ENCODE measurements at regions not wholly inside any gene's neighbourhood (a gene's known extent, or its start where the extent isn't known, plus 50 kb on each side); places are given as distances from the start of the nearest gene placed in this dataset.

- DNase-seq (ENCODE audit: low read depth in 1 of 2, low spot score in 1 of 2), result peak in 1 of 2 donors; percentile 28
- H3K27me3 ChIP-seq, result no peaks in the 10 kb centered on the region
- H3K36me3 ChIP-seq, result no peaks in the 10 kb centered on the region
- no peak overlapping the region for H3K27ac ChIP-seq
- no peak for TF ChIP-seq CTCF (IDR thresholded peaks at IDR 0.05; ENCODE audit: low read depth, low read length)
- no peak overlapping the region for H3K4me3 ChIP-seq
- no peaks in the 10 kb centered on the region for H3K4me1 ChIP-seq (ENCODE audit: low read depth)
- H3K9me3 ChIP-seq (ENCODE audit: low read depth), result no peaks in the 10 kb centered on the region
These were observed 176.1 kb downstream of the DAD1 start for GRCh38 chr14:22412926-22413411.

- no peak for TF ChIP-seq CTCF (IDR thresholded peaks at IDR 0.05; ENCODE audit: low read depth, low read length)
- Histone ChIP-seq H3K9me3 (ENCODE audit: low read depth) (no peaks in the 10 kb centered on the region), H3K27me3 (no peaks in the 10 kb centered on the region), H3K4me3 (no peak overlapping the region), H3K27ac (no peak overlapping the region), H3K36me3 (no peaks in the 10 kb centered on the region), H3K4me1 (ENCODE audit: low read depth) (no peaks in the 10 kb centered on the region)
- no peak for DNase-seq (ENCODE audit: low read depth in 1 of 2, low spot score in 1 of 2)
These were observed 177.5 kb downstream of the DAD1 start for GRCh38 chr14:22411398-22412055.

GRCh38 chr14:22410497-22410896 is 178.5 kb downstream of the DAD1 start:
- Histone ChIP-seq H3K4me1 (ENCODE audit: low read depth) (no peaks in the 10 kb centered on the region), H3K27ac (no peak overlapping the region), H3K4me3 (no peak overlapping the region), H3K9me3 (ENCODE audit: low read depth) (no peaks in the 10 kb centered on the region), H3K36me3 (no peaks in the 10 kb centered on the region), H3K27me3 (no peaks in the 10 kb centered on the region)
- no peak for TF ChIP-seq CTCF (IDR thresholded peaks at IDR 0.05; ENCODE audit: low read depth, low read length)
- DNase-seq (ENCODE audit: low read depth in 1 of 2, low spot score in 1 of 2), result no peak

GRCh38 chr14:22409006-22409405 is 180.0 kb downstream of the DAD1 start:
- TF ChIP-seq CTCF (IDR thresholded peaks at IDR 0.05; ENCODE audit: low read depth, low read length), result no peak

GRCh38 chr14:22408547-22408946 is 180.5 kb downstream of the DAD1 start:
- Histone ChIP-seq H3K27me3 (no peaks in the 10 kb centered on the region), H3K4me1 (ENCODE audit: low read depth) (no peaks in the 10 kb centered on the region), H3K36me3 (no peaks in the 10 kb centered on the region), H3K9me3 (ENCODE audit: low read depth) (no peaks in the 10 kb centered on the region), H3K4me3 (no peak overlapping the region), H3K27ac (no peak overlapping the region)
- no peak for DNase-seq (ENCODE audit: low read depth in 1 of 2, low spot score in 1 of 2)
- no peak for TF ChIP-seq CTCF (IDR thresholded peaks at IDR 0.05; ENCODE audit: low read depth, low read length)

More at GRCh38 chr14:22409006-22409405, 180.0 kb downstream of the DAD1 start:
- no peak overlapping the region for H3K4me3 ChIP-seq
- DNase-seq (ENCODE audit: low read depth in 1 of 2, low spot score in 1 of 2), result no peak
- H3K27ac ChIP-seq, result no peak overlapping the region
- H3K27me3 ChIP-seq, result no peaks in the 10 kb centered on the region
- no peaks in the 10 kb centered on the region for H3K36me3 ChIP-seq
- H3K9me3 ChIP-seq (ENCODE audit: low read depth), result no peaks in the 10 kb centered on the region
- H3K4me1 ChIP-seq (ENCODE audit: low read depth), result no peaks in the 10 kb centered on the region
